Neural cell (in vitro differentiated cells): ENCODE measurements at regions not wholly inside any gene's neighbourhood (a gene's known extent, or its start where the extent isn't known, plus 50 kb on each side); places are given as distances from the start of the nearest gene placed in this dataset.

Experiments used
- H2AFZ ChIP-seq: fragments of 200-600, 300-800 bp; sonication (generic), shearing (Covaris generic); 2 replicates; pipeline ENCODE4 v1.6.0; 2014; ENCODE audit warnings: low read depth, mild to moderate bottlenecking, antibody characterized with exemption, low read length, moderate library complexity
- H3F3A ChIP-seq: fragments of 200-600 bp; shearing (Covaris generic); 2 replicates; pipeline ENCODE4 v1.6.1; 2016; ENCODE audit warnings: mild to moderate bottlenecking, moderate library complexity, mixed read lengths, antibody characterized with exemption, low read length; ENCODE audit not compliant: insufficient read depth, poor library complexity, severe bottlenecking
- H3K27ac ChIP-seq: fragments of 200-600, 300-800 bp; sonication (generic), shearing (Covaris generic); 2 replicates; pipeline ENCODE4 v1.5.1; 2014; ENCODE audit warnings: mild to moderate bottlenecking, low read length, moderate library complexity
- H3K27me3 ChIP-seq: fragments of 300-800, 200-600 bp; sonication (generic), shearing (Covaris generic); 2 replicates; pipeline ENCODE4 v1.6.0; 2014; ENCODE audit warnings: mild to moderate bottlenecking, low read depth, low read length, moderate library complexity; ENCODE audit not compliant: insufficient read depth
- H3K36me3 ChIP-seq: fragments of 300-800, 200-600 bp; sonication (generic), shearing (Covaris generic); 2 replicates; pipeline ENCODE4 v1.5.1; 2014; ENCODE audit warnings: mild to moderate bottlenecking, antibody characterized with exemption, low read length, moderate library complexity; ENCODE audit not compliant: insufficient read depth
- H3K4me2 ChIP-seq: fragments of 300-800, 200-600 bp; sonication (generic), shearing (Covaris generic); 2 replicates; pipeline ENCODE4 v1.6.0; 2014; ENCODE audit warnings: mild to moderate bottlenecking, low read length
- H3K4me3 ChIP-seq: fragments of 300-800, 200-600 bp; sonication (generic), shearing (Covaris generic); 2 replicates; pipeline ENCODE4 v1.5.1; 2014; ENCODE audit warnings: mild to moderate bottlenecking, low read length, moderate library complexity
- H3K79me2 ChIP-seq: fragments of 200-600 bp; shearing (Covaris generic); replicated peaks from 2 replicates; pipeline ENCODE4 v1.6.0; 2014; ENCODE audit warnings: mild to moderate bottlenecking, low read length, moderate library complexity; ENCODE audit not compliant: insufficient read depth
- H3K9ac ChIP-seq: fragments of 300-800, 200-600 bp; sonication (generic), shearing (Covaris generic); 2 replicates; pipeline ENCODE4 v1.6.1; 2016; ENCODE audit warnings: mild to moderate bottlenecking, low read length, mixed read lengths
- H3K9me2 ChIP-seq: fragments of 200-600 bp; shearing (Covaris generic); 2 replicates; pipeline ENCODE4 v1.6.1; 2016; ENCODE audit warnings: mild to moderate bottlenecking, low read length, mixed read lengths; ENCODE audit not compliant: insufficient read depth
- H3K9me3 ChIP-seq: fragments of 200-600, 300-800 bp; sonication (generic), shearing (Covaris generic); 2 replicates; pipeline ENCODE4 v1.6.1; 2016; ENCODE audit warnings: mild to moderate bottlenecking, mixed run types, low read length, moderate library complexity, mixed read lengths
- H4K20me1 ChIP-seq: fragments of 200-600 bp; shearing (Covaris generic); 2 replicates; pipeline ENCODE4 v1.6.1; 2016; ENCODE audit warnings: mild to moderate bottlenecking, mixed run types; ENCODE audit not compliant: insufficient read depth
- CTCF ChIP-seq: fragments of 450-650 bp; IDR thresholded peaks from 2 replicates; pipeline ENCODE4 v1.5.1; 2014; ENCODE audit warnings: antibody characterized with exemption, mild to moderate bottlenecking, moderate library complexity; ENCODE audit not compliant: poor library complexity, severe bottlenecking
- EP300 ChIP-seq: fragments of 450-650 bp; conservative IDR thresholded peaks from 2 replicates; pipeline ENCODE4 v1.6.1; 2014; ENCODE audit warnings: antibody characterized with exemption, mild to moderate bottlenecking, moderate library complexity; ENCODE audit not compliant: poor library complexity, severe bottlenecking
- EZH2 ChIP-seq: fragments of 200-600, 300-800 bp; shearing (Covaris generic), sonication (generic); IDR thresholded peaks from 2 replicates; pipeline ENCODE4 v1.6.1; 2014; ENCODE audit warnings: antibody characterized with exemption, low read length, borderline replicate concordance, mild to moderate bottlenecking; ENCODE audit not compliant: insufficient read depth, poor library complexity, severe bottlenecking
- MXI1 ChIP-seq: fragments of 450-650 bp; conservative IDR thresholded peaks from 2 replicates; pipeline ENCODE4 v1.6.1; 2014; ENCODE audit warnings: antibody characterized with exemption, mild to moderate bottlenecking; ENCODE audit not compliant: poor library complexity, severe bottlenecking
- POLR2AphosphoS5 ChIP-seq: IDR thresholded peaks from 2 replicates; pipeline ENCODE4 v1.6.1; 2012
- RAD21 ChIP-seq: fragments of 450-650 bp; conservative IDR thresholded peaks from 2 replicates; pipeline ENCODE4 v1.6.1; 2014; ENCODE audit warnings: antibody characterized with exemption, mild to moderate bottlenecking, moderate library complexity
- REST ChIP-seq: IDR thresholded peaks from 2 replicates; pipeline ENCODE4 v1.6.1; 2012; ENCODE audit warnings: borderline replicate concordance
- SMC3 ChIP-seq: fragments of 450-650 bp; conservative IDR thresholded peaks from 2 replicates; pipeline ENCODE4 v1.6.1; 2014; ENCODE audit warnings: antibody characterized with exemption, mild to moderate bottlenecking, moderate library complexity; ENCODE audit not compliant: poor library complexity
- TAF1 ChIP-seq: IDR thresholded peaks from 2 replicates; pipeline ENCODE4 v1.6.1; 2012; ENCODE audit warnings: low read depth

GRCh38 chrX:109940411-109940810, 62.5 kb upstream of the TMEM164 start:
- no peak for TF ChIP-seq EZH2
- TF ChIP-seq SMC3 = no peak
- no peak for TF ChIP-seq MXI1
- TF ChIP-seq TAF1 = no peak
- no peak for TF ChIP-seq RAD21
- no peak for TF ChIP-seq CTCF
- no peak for TF ChIP-seq REST
- no peak for TF ChIP-seq EP300
- no peak for TF ChIP-seq POLR2AphosphoS5
- Histone ChIP-seq H3K27ac (no peak overlapping the region), H3K9me2 (no peaks in the 10 kb centered on the region), H3K9me3 (no peaks in the 10 kb centered on the region), H4K20me1 (no peaks in the 10 kb centered on the region), H3K79me2 (no peaks in the 10 kb centered on the region), H3K4me3 (no peak overlapping the region), H3K36me3 (no peaks in the 10 kb centered on the region), H3K9ac (no peak overlapping the region), H3K27me3 (no peaks in the 10 kb centered on the region), H2AFZ (no peak overlapping the region), H3F3A (no peaks in the 10 kb centered on the region), H3K4me2 (no peak overlapping the region)

GRCh38 chrX:109943092-109943739, 59.7 kb upstream of the TMEM164 start:
- TF ChIP-seq SMC3 = no peak
- TF ChIP-seq EP300 = no peak
- TF ChIP-seq TAF1 = no peak
- TF ChIP-seq RAD21 = no peak
- no peak for TF ChIP-seq MXI1
- no peak for TF ChIP-seq REST
- no peak for TF ChIP-seq POLR2AphosphoS5
- no peak for TF ChIP-seq CTCF
- no peak for TF ChIP-seq EZH2
- Histone ChIP-seq H4K20me1 (no peaks in the 10 kb centered on the region), H3K9me2 (no peaks in the 10 kb centered on the region), H2AFZ (no peak overlapping the region), H3K36me3 (no peaks in the 10 kb centered on the region), H3K9me3 (no peaks in the 10 kb centered on the region), H3K79me2 (no peaks in the 10 kb centered on the region), H3K27me3 (no peaks in the 10 kb centered on the region), H3K27ac (no peak overlapping the region), H3K9ac (no peak overlapping the region), H3K4me2 (no peak overlapping the region), H3K4me3 (no peak overlapping the region), H3F3A (no peaks in the 10 kb centered on the region)
